NOMO-1 (cell line): ENCODE measurements at regions not wholly inside any gene's neighbourhood (a gene's known extent, or its start where the extent isn't known, plus 50 kb on each side); places are given as distances from the start of the nearest gene placed in this dataset.
"Not testable (repeated sequence)": the region's sequence is repeated elsewhere in the genome, so short reads cannot be mapped to it uniquely, and the experiment has no call there.

Experiments
- DNase-seq, 2 experiments: peaks; one replicate each; lab custom pipeline; 2025; ENCODE audit not compliant: unreplicated experiment in 2 of 2; lab: John Stamatoyannopoulos, UW

- no peak for DNase-seq
Observed at GRCh38 chr3:75237477-75237876, 426.7 kb upstream of the FRG2C start.

- DNase-seq = not testable (repeated sequence)
Observed at GRCh38 chr3:75241226-75241962, 422.7 kb upstream of the FRG2C start.

- no peak for DNase-seq
Observed at GRCh38 chr3:75242012-75242735, 422.0 kb upstream of the FRG2C start.

GRCh38 chr3:75248974-75249373 lies 415.2 kb upstream of the FRG2C start:
- DNase-seq = no peak

- DNase-seq = no peak
Observed at GRCh38 chr3:75254685-75255084, 409.4 kb upstream of the FRG2C start.

- DNase-seq = not testable (repeated sequence)
Observed at GRCh38 chr3:75258825-75259683, 405.1 kb upstream of the FRG2C start.

- not testable (repeated sequence) for DNase-seq
Observed at GRCh38 chr3:75260975-75261374, 403.2 kb upstream of the FRG2C start.

GRCh38 chr3:75262661-75263060 lies 401.5 kb upstream of the FRG2C start:
- DNase-seq = no peak

GRCh38 chr3:75265897-75266296 lies 398.2 kb upstream of the FRG2C start:
- no peak for DNase-seq

GRCh38 chr3:75268576-75268975 lies 395.6 kb upstream of the FRG2C start:
- DNase-seq = not testable (repeated sequence)

- DNase-seq = not testable (repeated sequence)
Observed at GRCh38 chr3:75272237-75272636, 391.9 kb upstream of the FRG2C start.

- DNase-seq = no peak
Observed at GRCh38 chr3:75272691-75273090, 391.4 kb upstream of the FRG2C start.

GRCh38 chr3:75285531-75286148 lies 378.5 kb upstream of the FRG2C start:
- not testable (repeated sequence) for DNase-seq

GRCh38 chr3:75288972-75289574 lies 375.1 kb upstream of the FRG2C start:
- DNase-seq = not testable (repeated sequence)

- no peak for DNase-seq
Observed at GRCh38 chr3:75294124-75294523, 370.0 kb upstream of the FRG2C start.

- DNase-seq = no peak
Observed at GRCh38 chr3:75295013-75295412, 369.1 kb upstream of the FRG2C start.

GRCh38 chr3:75296858-75297257 lies 367.3 kb upstream of the FRG2C start:
- DNase-seq = no peak

- no peak for DNase-seq
Observed at GRCh38 chr3:75300606-75301005, 363.5 kb upstream of the FRG2C start.

- not testable (repeated sequence) for DNase-seq
Observed at GRCh38 chr3:75301050-75301449, 363.1 kb upstream of the FRG2C start.

- DNase-seq = no peak
Observed at GRCh38 chr3:75303741-75304140, 360.4 kb upstream of the FRG2C start.
